ENCODE measurements at regions not wholly inside any gene's neighbourhood (a gene's known extent, or its start where the extent isn't known, plus 50 kb on each side); places are given as distances from the start of the nearest gene placed in this dataset.

DNA sequence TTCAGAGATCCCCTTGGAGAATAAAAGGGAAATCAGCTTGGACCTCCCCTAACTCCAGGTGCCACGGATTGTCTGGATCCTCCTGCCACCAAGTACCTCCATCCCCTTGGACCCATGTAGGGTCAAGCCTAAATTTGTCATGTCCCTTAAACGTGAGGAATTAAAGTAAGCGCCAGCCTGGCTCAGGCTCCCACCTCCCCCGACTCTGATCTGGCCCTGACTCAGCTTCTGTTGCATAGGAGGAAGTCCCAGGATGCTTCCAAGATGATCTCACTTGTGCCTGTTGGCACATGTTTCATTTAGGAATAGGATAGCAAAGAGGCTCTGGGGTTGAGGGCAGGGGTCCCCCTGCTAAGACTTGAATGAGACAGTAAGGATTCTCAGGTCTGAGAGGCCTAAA lies 231.9 kb upstream of the JUN start:
- Histone ChIP-seq H3K9ac (ENCODE audit: low read depth, low read length) (no peak overlapping the region), H3K36me3 (ENCODE audit: control insufficient read depth, insufficient read depth, low read length) (no peaks in the 10 kb centered on the region), H3K9me3 (ENCODE audit: control insufficient read depth, insufficient read depth, low read length) (no peaks in the 10 kb centered on the region), H3K4me3 (ENCODE audit: low read depth, low read length) (no peak overlapping the region), H3K27me3 (ENCODE audit: control insufficient read depth, insufficient read depth, low read length) (no peaks in the 10 kb centered on the region), H3K4me1 (ENCODE audit: control insufficient read depth, insufficient read depth, low read length) (peaks cover 20% of the 10 kb centered on the region)

DNA sequence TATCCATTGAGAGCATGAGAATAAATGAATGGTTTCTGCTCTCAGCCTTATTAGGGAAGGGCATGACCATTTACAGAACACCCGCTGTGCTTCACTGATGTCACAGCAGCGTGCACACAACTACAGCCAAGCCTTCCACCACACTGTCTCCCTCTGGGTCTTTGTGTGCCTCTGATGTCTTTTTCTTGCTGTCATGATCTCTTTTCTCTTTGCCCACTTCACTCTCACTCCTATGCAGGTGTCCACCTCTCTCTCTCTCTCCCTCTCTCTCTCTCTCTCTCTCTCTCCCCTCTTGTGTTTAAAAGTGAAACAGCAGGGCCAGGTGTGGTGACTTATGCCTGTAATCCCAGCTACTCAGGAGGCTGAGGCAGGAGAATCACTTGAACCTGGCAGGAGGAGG lies 232.5 kb upstream of the JUN start:
- Histone ChIP-seq H3K27me3 (ENCODE audit: control insufficient read depth, insufficient read depth, low read length) (no peaks in the 10 kb centered on the region), H3K36me3 (ENCODE audit: control insufficient read depth, insufficient read depth, low read length) (no peaks in the 10 kb centered on the region), H3K4me3 (ENCODE audit: low read depth, low read length) (no peak overlapping the region), H3K4me1 (ENCODE audit: control insufficient read depth, insufficient read depth, low read length) (peaks cover 20% of the 10 kb centered on the region), H3K9me3 (ENCODE audit: control insufficient read depth, insufficient read depth, low read length) (no peaks in the 10 kb centered on the region), H3K9ac (ENCODE audit: low read depth, low read length) (no peak overlapping the region)

DNA sequence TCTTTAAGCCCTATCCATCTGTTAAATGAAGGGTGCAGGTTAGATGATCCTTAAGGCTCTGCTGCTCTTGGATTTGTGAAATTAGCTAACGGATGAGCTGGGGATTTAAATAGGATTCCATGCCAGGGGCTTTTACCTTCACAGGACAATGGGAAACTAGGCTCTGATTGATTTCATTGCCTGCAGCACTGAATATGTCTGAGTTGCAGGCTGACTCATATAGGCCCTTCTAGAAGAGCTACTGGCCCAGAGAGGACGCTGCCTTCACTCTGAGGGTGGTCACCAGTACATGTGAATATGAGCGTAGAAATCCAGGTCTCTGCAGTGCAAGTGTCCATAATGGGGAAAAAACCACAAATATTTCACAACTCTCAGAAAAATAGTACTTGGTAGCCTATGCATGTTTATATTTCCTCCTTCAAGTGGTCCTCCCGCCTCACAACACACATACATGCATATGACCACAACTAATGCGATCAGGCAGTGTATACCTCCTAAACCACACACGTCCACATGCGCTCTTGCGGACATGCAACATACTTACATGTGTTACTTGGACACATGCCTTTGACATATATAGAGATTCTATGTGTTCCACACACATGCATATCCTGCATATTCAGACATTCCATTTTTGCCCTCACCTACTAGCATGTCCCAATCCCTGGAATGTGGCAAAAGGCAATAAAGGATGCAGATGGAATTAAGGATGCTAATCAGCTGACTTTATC lies 233.8 kb upstream of the JUN start:
- Histone ChIP-seq H3K36me3 (ENCODE audit: control insufficient read depth, insufficient read depth, low read length) (no peaks in the 10 kb centered on the region), H3K4me1 (ENCODE audit: control insufficient read depth, insufficient read depth, low read length) (peaks cover 20% of the 10 kb centered on the region), H3K27me3 (ENCODE audit: control insufficient read depth, insufficient read depth, low read length) (no peaks in the 10 kb centered on the region)

DNA sequence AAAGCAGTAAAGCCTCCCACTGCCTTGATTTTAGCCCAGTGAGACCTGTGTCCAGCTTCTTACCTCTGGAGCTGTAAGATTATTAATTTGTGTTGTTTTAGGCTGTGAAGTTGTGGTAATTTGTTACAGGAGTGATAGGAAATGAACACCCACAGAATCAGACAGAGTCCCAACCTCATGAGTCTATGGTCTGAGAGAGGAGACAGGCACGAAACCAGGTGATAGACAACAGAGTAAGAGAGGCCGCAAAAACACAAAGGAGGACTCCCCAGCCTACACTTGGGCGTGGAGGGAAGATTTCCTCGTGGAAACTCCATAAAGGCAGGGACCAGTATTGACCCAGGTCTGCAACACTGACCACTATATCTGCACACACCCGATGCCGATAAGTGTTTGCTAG lies 234.6 kb upstream of the JUN start:
- Histone ChIP-seq H3K36me3 (ENCODE audit: control insufficient read depth, insufficient read depth, low read length) (no peaks in the 10 kb centered on the region), H3K4me1 (ENCODE audit: control insufficient read depth, insufficient read depth, low read length) (peaks cover 15% of the 10 kb centered on the region), H3K9ac (ENCODE audit: low read depth, low read length) (no peak overlapping the region)

More for the DNA sequence above, 233.8 kb upstream of the JUN start:
- no peaks in the 10 kb centered on the region for H3K9me3 ChIP-seq (ENCODE audit: control insufficient read depth, insufficient read depth, low read length)
- no peak overlapping the region for H3K4me3 ChIP-seq (ENCODE audit: low read depth, low read length)
- no peak overlapping the region for H3K9ac ChIP-seq (ENCODE audit: low read depth, low read length)

DNA sequence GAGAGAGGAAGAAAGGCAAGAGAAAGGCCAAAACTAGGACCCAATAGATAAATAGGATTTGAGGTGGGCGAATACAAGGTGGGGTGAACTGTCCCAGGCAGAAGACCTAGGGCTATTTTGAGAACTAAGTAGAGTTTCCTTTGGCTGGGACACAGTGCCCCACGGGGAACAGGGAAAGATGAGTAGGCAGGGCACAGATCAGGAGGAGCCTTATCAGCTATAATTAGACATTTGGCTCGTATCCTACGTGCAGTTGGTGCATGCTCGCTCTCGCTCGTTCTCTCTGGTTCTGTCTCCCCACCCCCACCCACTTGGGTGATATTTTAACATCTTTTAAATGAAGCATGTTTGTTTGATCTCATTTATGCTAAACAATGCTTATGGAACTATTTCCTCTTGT lies 235.0 kb upstream of the JUN start:
- no peaks in the 10 kb centered on the region for H3K27me3 ChIP-seq (ENCODE audit: control insufficient read depth, insufficient read depth, low read length)
- no peak overlapping the region for H3K4me3 ChIP-seq (ENCODE audit: low read depth, low read length)
- H3K4me1 ChIP-seq (ENCODE audit: control insufficient read depth, insufficient read depth, low read length), result peaks cover 11% of the 10 kb centered on the region
- no peaks in the 10 kb centered on the region for H3K36me3 ChIP-seq (ENCODE audit: control insufficient read depth, insufficient read depth, low read length)
- H3K9ac ChIP-seq (ENCODE audit: low read depth, low read length), result no peak overlapping the region
- no peaks in the 10 kb centered on the region for H3K9me3 ChIP-seq (ENCODE audit: control insufficient read depth, insufficient read depth, low read length)

More for the DNA sequence above, 234.6 kb upstream of the JUN start:
- H3K27me3 ChIP-seq (ENCODE audit: control insufficient read depth, insufficient read depth, low read length), result no peaks in the 10 kb centered on the region
- H3K4me3 ChIP-seq (ENCODE audit: low read depth, low read length), result no peak overlapping the region
- no peaks in the 10 kb centered on the region for H3K9me3 ChIP-seq (ENCODE audit: control insufficient read depth, insufficient read depth, low read length)

DNA sequence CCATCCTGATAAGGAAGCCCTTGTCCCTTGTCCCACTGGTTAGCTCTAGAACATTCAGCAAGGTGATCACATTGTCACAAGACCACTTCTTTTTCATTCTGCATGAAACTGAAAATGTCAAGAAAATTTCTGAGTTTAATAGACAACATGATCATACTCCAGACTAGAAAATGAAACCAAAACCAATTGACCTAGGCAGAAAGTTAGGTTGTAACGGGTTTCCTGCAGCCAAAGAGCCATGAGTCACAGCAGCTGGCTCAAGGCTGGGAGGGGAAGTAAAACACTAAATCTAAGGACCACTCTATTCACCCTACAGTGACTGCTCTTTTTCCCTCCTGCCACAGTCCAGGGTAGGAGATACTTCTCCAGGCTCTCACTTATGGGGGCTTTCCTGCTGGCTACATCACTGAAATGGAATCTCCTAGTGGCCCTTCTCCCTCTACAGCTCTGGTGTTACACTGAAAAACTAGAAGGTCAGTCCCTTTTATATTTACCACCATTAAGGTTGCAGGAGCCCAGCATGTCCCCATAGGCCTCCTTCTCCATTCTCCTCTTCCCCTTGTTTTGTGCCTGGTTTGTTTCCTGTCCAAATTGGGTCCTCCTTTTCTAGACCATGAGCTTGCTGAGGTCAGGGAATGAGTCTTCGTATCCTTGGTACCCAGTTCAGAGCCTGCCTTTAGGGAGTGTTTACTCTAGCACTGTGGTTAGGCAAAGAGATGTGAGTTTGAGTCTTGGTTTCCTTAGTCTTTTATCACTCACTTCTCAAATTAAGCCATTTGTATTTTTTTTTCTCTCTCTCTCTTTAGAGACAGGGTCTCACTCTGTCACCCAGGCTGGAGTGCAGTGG lies 236.5 kb upstream of the JUN start:
- no peak overlapping the region for H3K9ac ChIP-seq (ENCODE audit: low read depth, low read length)
- no peaks in the 10 kb centered on the region for H3K9me3 ChIP-seq (ENCODE audit: control insufficient read depth, insufficient read depth, low read length)
- H3K36me3 ChIP-seq (ENCODE audit: control insufficient read depth, insufficient read depth, low read length), result no peaks in the 10 kb centered on the region
- no peaks in the 10 kb centered on the region for H3K27me3 ChIP-seq (ENCODE audit: control insufficient read depth, insufficient read depth, low read length)
- no peak overlapping the region for H3K4me3 ChIP-seq (ENCODE audit: low read depth, low read length)
- peaks cover 3% of the 10 kb centered on the region for H3K4me1 ChIP-seq (ENCODE audit: control insufficient read depth, insufficient read depth, low read length)

DNA sequence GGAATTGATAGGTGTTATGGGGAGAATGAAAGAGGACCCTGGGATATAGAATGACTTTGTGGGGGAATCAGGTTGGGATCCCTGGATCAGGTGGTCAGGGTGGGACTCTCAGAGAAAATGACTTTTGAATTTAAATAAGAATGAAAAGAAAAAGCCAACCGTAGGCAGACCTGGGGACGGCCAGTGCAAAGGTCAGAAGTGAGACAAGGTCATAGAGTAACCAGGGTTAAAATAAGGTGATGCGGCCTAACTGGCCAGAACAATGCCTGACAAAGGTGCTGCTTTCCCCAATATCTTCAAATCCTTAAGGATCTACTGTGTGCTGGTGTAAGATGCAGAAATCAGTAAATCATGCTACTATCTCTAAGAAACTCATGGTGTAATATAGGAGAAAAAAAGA lies 238.4 kb upstream of the JUN start:
- no peaks in the 10 kb centered on the region for H3K27me3 ChIP-seq (ENCODE audit: control insufficient read depth, insufficient read depth, low read length)
- no peak overlapping the region for H3K9ac ChIP-seq (ENCODE audit: low read depth, low read length)
- H3K4me1 ChIP-seq (ENCODE audit: control insufficient read depth, insufficient read depth, low read length), result no peaks in the 10 kb centered on the region
- no peaks in the 10 kb centered on the region for H3K9me3 ChIP-seq (ENCODE audit: control insufficient read depth, insufficient read depth, low read length)
- no peak overlapping the region for H3K4me3 ChIP-seq (ENCODE audit: low read depth, low read length)
- no peaks in the 10 kb centered on the region for H3K36me3 ChIP-seq (ENCODE audit: control insufficient read depth, insufficient read depth, low read length)

DNA sequence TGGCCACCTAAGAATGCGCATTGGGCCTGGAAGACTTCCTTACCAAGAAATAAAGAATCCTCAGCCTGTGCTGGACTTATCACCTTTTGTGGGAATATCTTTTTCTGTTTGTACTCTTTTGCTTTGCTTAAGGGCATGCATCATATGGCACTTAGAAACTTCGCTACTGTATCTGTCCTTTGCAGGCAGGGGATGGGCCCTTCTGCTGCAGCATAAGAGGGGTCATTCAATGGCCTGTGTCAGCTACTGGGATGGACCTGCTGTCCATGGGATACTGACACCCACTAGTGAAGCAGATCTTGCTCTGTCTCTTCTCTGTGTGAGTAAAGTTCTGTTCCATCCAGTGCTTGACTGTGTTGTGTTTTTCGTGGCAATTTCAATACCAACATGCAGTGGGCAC lies 239.0 kb upstream of the JUN start:
- no peak overlapping the region for H3K9ac ChIP-seq (ENCODE audit: low read depth, low read length)
- H3K27me3 ChIP-seq (ENCODE audit: control insufficient read depth, insufficient read depth, low read length), result no peaks in the 10 kb centered on the region
- H3K9me3 ChIP-seq (ENCODE audit: control insufficient read depth, insufficient read depth, low read length), result no peaks in the 10 kb centered on the region
- H3K4me1 ChIP-seq (ENCODE audit: control insufficient read depth, insufficient read depth, low read length), result no peaks in the 10 kb centered on the region
- H3K4me3 ChIP-seq (ENCODE audit: low read depth, low read length), result no peak overlapping the region
- no peaks in the 10 kb centered on the region for H3K36me3 ChIP-seq (ENCODE audit: control insufficient read depth, insufficient read depth, low read length)

DNA sequence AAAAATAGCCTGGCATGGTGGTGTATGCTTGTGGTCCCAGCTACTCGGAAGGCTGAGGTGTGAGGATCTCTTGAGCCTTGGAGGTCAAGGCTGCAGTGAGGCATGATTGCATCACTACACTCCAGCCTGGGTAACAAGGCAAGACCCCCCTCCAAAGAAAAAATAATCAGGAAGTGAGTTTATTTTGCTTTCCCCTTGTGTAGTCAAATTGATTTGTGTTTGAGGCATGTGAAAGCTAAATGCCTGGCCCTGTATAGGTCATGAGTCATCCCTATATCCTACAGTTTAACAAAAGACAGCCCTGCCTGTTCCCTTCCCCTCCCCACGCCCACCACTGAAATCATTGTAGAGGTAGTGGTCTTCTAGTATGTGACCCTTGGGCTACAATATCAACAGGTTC lies 241.4 kb upstream of the JUN start:
- no peaks in the 10 kb centered on the region for H3K9me3 ChIP-seq (ENCODE audit: control insufficient read depth, insufficient read depth, low read length)
- no peaks in the 10 kb centered on the region for H3K4me1 ChIP-seq (ENCODE audit: control insufficient read depth, insufficient read depth, low read length)
- H3K4me3 ChIP-seq (ENCODE audit: low read depth, low read length), result no peak overlapping the region
- H3K9ac ChIP-seq (ENCODE audit: low read depth, low read length), result no peak overlapping the region
- H3K27me3 ChIP-seq (ENCODE audit: control insufficient read depth, insufficient read depth, low read length), result no peaks in the 10 kb centered on the region
- no peaks in the 10 kb centered on the region for H3K36me3 ChIP-seq (ENCODE audit: control insufficient read depth, insufficient read depth, low read length)

DNA sequence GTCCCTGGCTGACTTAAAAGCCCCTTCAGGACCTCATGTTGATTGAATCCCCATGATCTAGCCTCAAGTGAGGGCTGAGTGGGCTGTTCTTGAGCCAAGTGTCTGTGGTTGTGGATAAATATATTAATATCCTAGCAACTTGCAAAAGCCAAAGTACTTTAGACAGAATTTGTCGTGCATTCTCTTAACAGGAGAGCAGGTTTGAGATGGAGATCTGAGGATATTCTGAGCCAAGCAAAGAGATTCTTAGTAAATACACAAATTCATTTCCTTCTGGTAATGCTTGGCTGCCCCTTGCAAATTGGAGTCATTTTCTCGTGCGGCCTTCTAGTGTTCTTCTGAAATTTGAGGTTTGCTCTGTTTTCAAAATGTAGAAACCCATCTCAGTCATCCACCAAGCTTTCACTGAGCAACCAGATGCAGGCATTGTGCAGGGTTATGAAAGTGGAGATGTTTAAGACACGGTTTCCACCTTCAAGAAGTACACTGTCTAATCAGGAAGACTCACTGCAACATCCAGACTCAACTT lies 242.1 kb upstream of the JUN start:
- H3K4me3 ChIP-seq (ENCODE audit: low read depth, low read length), result no peak overlapping the region
- no peaks in the 10 kb centered on the region for H3K4me1 ChIP-seq (ENCODE audit: control insufficient read depth, insufficient read depth, low read length)
- no peaks in the 10 kb centered on the region for H3K9me3 ChIP-seq (ENCODE audit: control insufficient read depth, insufficient read depth, low read length)
- no peaks in the 10 kb centered on the region for H3K36me3 ChIP-seq (ENCODE audit: control insufficient read depth, insufficient read depth, low read length)
- no peaks in the 10 kb centered on the region for H3K27me3 ChIP-seq (ENCODE audit: control insufficient read depth, insufficient read depth, low read length)
- no peak overlapping the region for H3K9ac ChIP-seq (ENCODE audit: low read depth, low read length)

DNA sequence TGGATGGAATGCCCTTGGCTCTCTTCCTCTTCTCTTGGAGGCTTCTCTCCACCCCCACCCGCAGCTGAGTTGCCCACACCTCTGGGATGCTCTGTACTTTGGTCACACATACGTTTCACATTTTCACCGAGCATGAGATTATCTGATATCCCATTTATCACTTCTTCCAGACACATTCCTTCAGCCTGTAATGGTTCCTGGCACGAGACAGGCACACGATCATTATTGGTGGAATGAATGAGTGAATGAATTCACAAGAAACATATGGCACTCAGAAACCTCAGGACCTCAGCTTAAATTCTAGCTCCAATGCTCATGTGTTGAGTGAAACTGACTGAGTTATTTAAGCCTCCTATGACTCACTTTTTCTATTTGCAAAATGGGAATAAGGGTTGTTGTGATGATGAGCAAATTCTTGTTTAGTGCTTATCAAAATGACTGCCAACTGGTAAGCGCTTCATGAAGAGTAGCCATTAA lies 242.7 kb upstream of the JUN start:
- H3K9me3 ChIP-seq (ENCODE audit: control insufficient read depth, insufficient read depth, low read length), result no peaks in the 10 kb centered on the region
- no peaks in the 10 kb centered on the region for H3K36me3 ChIP-seq (ENCODE audit: control insufficient read depth, insufficient read depth, low read length)
- no peak overlapping the region for H3K9ac ChIP-seq (ENCODE audit: low read depth, low read length)

DNA sequence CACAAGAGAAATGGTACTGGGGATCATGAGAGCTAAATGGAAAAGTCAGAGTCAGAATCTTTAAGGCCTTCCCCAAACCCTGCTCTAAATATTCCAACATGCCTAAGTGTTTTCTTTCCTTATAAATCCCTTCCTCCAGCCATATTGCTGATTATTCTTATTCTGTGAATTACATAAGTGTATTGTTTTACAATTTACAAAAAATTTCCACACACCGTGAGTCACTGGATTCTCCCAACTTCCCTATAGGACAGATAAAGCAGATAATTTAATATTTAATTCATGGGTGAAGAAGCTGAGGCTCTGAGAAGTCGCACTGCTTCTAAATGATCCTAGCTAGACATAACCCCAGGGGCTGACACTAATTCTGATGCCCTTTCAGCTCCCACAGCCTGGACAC lies 243.3 kb upstream of the JUN start:
- no peaks in the 10 kb centered on the region for H3K9me3 ChIP-seq (ENCODE audit: control insufficient read depth, insufficient read depth, low read length)
- no peaks in the 10 kb centered on the region for H3K27me3 ChIP-seq (ENCODE audit: control insufficient read depth, insufficient read depth, low read length)
- H3K4me1 ChIP-seq (ENCODE audit: control insufficient read depth, insufficient read depth, low read length), result no peaks in the 10 kb centered on the region
- H3K9ac ChIP-seq (ENCODE audit: low read depth, low read length), result no peak overlapping the region
- H3K36me3 ChIP-seq (ENCODE audit: control insufficient read depth, insufficient read depth, low read length), result no peaks in the 10 kb centered on the region
- H3K4me3 ChIP-seq (ENCODE audit: low read depth, low read length), result no peak overlapping the region

More for the DNA sequence above, 242.7 kb upstream of the JUN start:
- H3K4me3 ChIP-seq (ENCODE audit: low read depth, low read length), result no peak overlapping the region
- H3K27me3 ChIP-seq (ENCODE audit: control insufficient read depth, insufficient read depth, low read length), result no peaks in the 10 kb centered on the region
- no peaks in the 10 kb centered on the region for H3K4me1 ChIP-seq (ENCODE audit: control insufficient read depth, insufficient read depth, low read length)

Data from iPS-15b (cell line).